GM18505 (cell line): ENCODE measurements at regions not wholly inside any gene's neighbourhood (a gene's known extent, or its start where the extent isn't known, plus 50 kb on each side); places are given as distances from the start of the nearest gene placed in this dataset.

Source experiments
- ATAC-seq: cut with Tn5 transposase; IDR thresholded peaks from one replicate; pipeline ENCODE4 v1.9.1; 2021; ENCODE audit not compliant: unreplicated experiment
- POLR2A ChIP-seq: IDR thresholded peaks from 4 replicates; pipeline ENCODE4 v1.6.1; 2011; ENCODE audit warnings: borderline replicate concordance; ENCODE audit not compliant: insufficient read depth, insufficient read length; ENCODE audit errors: extremely low read depth

DNA sequence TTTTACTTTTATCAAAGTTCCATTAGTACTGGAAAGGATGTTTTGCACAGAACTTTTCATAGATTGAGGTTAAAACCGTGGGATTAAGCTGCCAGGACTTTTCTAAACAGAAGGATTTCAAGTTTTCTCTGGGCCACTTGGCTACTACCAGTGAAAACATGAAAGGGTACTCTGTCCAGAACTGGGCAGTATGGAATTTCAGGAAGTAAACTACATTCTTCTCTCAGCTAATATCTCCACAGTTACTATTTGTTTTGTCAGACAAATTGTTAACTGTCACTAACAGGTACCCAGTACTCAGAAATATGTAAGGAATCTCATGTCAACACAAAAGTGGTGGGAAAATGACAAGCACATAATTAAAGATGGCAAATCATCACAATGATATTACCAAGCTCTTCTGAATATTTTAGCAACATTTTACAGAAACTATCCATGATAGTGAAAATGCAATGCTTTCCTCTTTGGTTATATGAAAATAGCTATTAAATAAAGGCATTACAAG is 454.4 kb downstream of the C4orf33 start:
- no peak for TF ChIP-seq POLR2A
- no peak for ATAC-seq

- no peak for TF ChIP-seq POLR2A
- ATAC-seq: no peak
Measured at GRCh38 chr4:129561280-129561679, 465.3 kb downstream of the C4orf33 start.

- TF ChIP-seq POLR2A: no peak
- no peak for ATAC-seq
Measured at GRCh38 chr4:129561886-129562671, 466.1 kb downstream of the C4orf33 start.

DNA sequence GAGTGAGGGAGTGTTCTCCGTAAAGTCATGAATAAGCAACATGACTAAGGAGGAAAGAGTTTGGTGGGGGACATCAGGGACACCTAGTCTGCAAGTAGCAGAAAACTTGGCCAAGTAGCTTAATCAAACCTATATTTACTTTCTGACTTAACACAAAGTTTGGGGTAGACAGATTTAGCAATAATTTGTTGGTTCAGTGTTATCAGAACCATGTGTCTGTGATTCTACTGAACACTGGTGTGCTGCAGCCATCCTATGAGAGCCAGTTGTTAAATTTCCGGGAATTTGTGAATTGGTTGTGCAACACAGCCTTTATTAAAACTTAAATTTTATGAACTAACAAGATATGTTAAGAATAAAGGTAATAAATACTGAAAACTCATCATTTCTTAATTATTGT is 469.3 kb downstream of the C4orf33 start:
- no peak for TF ChIP-seq POLR2A
- no peak for ATAC-seq

DNA sequence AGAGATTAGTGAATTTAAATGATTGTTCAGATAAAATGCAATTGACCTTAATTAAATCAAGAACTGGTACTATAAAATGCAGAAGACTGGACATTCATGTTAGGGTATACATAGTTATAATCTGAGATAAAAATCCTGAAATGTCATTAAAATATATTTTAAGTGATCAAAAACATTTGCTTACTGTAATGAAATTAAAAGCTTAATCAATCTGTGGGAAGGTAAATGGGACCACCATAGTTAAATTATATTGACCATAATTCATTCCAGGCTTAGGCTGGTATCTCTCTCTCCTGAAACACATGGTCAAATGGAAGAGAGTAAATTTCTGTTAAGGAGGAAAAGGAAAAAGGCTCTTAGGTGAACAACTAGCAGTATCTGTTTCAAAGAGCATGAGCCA is 474.4 kb downstream of the C4orf33 start:
- TF ChIP-seq POLR2A: no peak
- no peak for ATAC-seq

- no peak for ATAC-seq
Measured at GRCh38 chr4:129578336-129578735, 482.4 kb downstream of the C4orf33 start.

DNA sequence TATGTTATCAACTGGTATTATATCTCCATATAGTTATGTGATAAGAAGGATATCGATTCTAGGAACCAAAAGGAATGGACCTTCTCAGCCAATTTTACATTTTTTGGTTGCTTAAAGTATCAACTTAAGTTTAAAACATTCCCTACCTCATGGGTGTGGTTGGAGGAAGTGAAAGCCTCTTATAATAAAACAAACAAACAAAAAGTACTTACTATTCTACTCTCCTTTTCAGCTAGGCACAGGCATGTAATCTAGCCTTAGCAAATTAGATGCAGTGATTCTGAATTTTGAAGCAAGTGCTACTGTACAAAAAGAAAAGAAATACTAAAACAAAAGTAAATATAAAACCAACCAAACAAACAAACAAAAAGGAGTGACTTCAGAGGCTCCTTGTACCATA is 485.4 kb downstream of the C4orf33 start:
- no peak for TF ChIP-seq POLR2A
- ATAC-seq: no peak

More at GRCh38 chr4:129578336-129578735, 482.4 kb downstream of the C4orf33 start:
- no peak for TF ChIP-seq POLR2A

- ATAC-seq: no peak
- no peak for TF ChIP-seq POLR2A
Measured at GRCh38 chr4:129583868-129584267, 487.9 kb downstream of the C4orf33 start.

DNA sequence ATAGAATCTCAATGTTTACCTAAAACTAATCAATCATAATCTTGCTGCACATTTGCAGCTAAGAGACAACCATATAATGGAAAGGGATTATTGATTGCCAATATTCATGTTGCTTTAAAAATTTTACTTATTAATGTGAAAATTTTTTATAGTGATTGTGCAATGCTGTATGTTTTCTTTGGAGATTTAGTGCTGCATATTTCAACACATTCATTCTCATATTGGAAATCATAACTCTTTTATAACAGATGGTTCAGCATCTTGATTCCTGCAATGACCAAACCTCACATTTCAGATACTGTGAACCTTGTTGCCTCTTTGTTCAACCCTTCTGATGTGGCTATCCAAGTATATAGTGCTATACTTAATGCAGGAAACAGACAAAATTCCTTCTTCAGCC is 502.6 kb downstream of the C4orf33 start:
- TF ChIP-seq POLR2A: no peak
- no peak for ATAC-seq

- no peak for ATAC-seq
- TF ChIP-seq POLR2A: no peak
Measured at GRCh38 chr4:129600898-129601297, 504.9 kb downstream of the C4orf33 start.

GRCh38 chr4:129602447-129602846 is 506.5 kb downstream of the C4orf33 start:
- no peak for ATAC-seq
- no peak for TF ChIP-seq POLR2A

- no peak for ATAC-seq
- no peak for TF ChIP-seq POLR2A
Measured at GRCh38 chr4:129603241-129603931, 507.4 kb downstream of the C4orf33 start.

DNA sequence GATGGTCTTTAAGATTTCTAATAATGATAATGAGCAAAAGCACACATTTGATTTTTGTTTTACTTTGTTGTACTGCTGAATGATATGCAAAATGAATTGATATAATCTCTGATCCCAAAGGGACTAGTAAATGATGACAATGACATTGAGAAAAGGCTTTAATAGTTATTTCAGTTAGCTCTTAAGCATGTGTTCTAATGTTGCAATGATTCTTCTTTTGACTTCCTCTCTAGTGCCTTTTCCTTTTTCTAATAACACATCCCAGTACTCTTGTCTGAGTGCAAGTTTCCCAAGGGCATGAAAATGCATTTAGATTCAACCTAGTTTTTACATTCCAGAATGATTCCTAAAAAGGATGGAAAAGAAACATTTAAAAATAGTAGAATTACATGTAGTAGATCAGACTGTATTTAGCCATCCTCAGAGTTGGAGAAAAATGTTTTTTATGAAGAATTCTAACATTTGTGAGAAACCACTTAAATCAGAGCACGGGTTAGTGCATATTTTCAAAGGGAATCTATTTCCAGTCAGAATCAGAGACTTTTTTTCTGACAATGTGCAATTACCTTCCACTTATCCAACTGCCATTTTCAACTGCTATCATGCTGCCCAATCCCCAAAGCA is 508.8 kb downstream of the C4orf33 start:
- no peak for ATAC-seq
- no peak for TF ChIP-seq POLR2A

DNA sequence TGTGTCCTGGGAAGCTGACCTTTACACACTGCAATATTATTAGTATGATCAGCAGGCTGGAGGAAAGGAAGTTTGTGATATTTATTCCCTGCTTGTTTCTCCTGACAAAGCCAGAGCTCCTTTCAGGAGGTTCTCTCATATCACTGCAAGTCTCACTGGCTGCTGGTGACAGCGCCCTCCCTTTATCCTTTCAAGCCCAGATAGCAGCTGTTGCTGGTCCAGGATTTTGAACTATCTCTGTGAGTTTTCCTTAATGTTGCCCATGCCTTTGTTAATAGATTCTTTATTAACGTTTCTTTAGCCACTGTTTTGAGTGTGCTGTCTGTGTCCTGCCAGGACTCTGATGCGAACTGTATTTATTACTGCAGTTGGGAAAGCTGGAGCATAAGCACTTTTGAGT is 518.7 kb downstream of the C4orf33 start:
- TF ChIP-seq POLR2A: no peak
- no peak for ATAC-seq

- no peak for TF ChIP-seq POLR2A
- no peak for ATAC-seq
Measured at GRCh38 chr4:129622566-129622965, 526.6 kb downstream of the C4orf33 start.
